Neural crest cell (in vitro differentiated cells): ENCODE measurements at regions not wholly inside any gene's neighbourhood (a gene's known extent, or its start where the extent isn't known, plus 50 kb on each side); places are given as distances from the start of the nearest gene placed in this dataset.
"Not testable (repeated sequence)": the region's sequence is repeated elsewhere in the genome, so short reads cannot be mapped to it uniquely, and the experiment has no call there.

ENCODE experiments used
- DNase-seq: peaks from one replicate; pipeline ENCODE4 v3.0.0; 2021; ENCODE audit warnings: low read depth, mixed read lengths, low spot score
- H3K27ac Mint-ChIP-seq: one replicate; pipeline ENCODE4 v1.8.0; 2021; ENCODE audit warnings: mild to moderate bottlenecking, mixed read lengths; ENCODE audit not compliant: unreplicated experiment
- H3K27me3 Mint-ChIP-seq: 2 replicates; pipeline ENCODE4 v1.8.0; 2021; ENCODE audit warnings: low read depth, mild to moderate bottlenecking, mixed read lengths
- H3K36me3 Mint-ChIP-seq: 2 replicates; pipeline ENCODE4 v1.8.0; 2021; ENCODE audit warnings: low read depth, mild to moderate bottlenecking, mixed read lengths
- H3K4me1 Mint-ChIP-seq: 2 replicates; pipeline ENCODE4 v1.8.0; 2021; ENCODE audit warnings: mixed read lengths
- H3K4me3 Mint-ChIP-seq: one replicate; pipeline ENCODE4 v1.8.0; 2021; ENCODE audit warnings: mild to moderate bottlenecking, mixed read lengths
- H3K9me3 Mint-ChIP-seq: 2 replicates; pipeline ENCODE4 v1.8.0; 2021; ENCODE audit warnings: mixed read lengths
- CTCF ChIP-seq: fragments of 200-600 bp; sonication (generic); conservative IDR thresholded peaks from 2 replicates; pipeline ENCODE4 v1.5.0; 2021; ENCODE audit warnings: antibody characterized with exemption, mild to moderate bottlenecking

GRCh38 chr9:134530724-134531123 lies 110.9 kb upstream of the COL5A1 start:
- Mint-ChIP-seq H3K27ac (no peak overlapping the region), H3K4me3 (no peak overlapping the region), H3K36me3 (peaks cover 3% of the 10 kb centered on the region), H3K4me1 (peaks cover 8% of the 10 kb centered on the region), H3K9me3 (peaks cover 24% of the 10 kb centered on the region), H3K27me3 (no peaks in the 10 kb centered on the region)
- no peak for DNase-seq
- no peak for TF ChIP-seq CTCF

- peaks cover 9% of the 10 kb centered on the region for H3K4me1 Mint-ChIP-seq
- no peaks in the 10 kb centered on the region for H3K27me3 Mint-ChIP-seq
- DNase-seq: no peak
- peaks cover 3% of the 10 kb centered on the region for H3K36me3 Mint-ChIP-seq
- H3K9me3 Mint-ChIP-seq: peaks cover 24% of the 10 kb centered on the region
- H3K4me3 Mint-ChIP-seq: no peak overlapping the region
- TF ChIP-seq CTCF: no peak
- no peak overlapping the region for H3K27ac Mint-ChIP-seq
These were observed 110.2 kb upstream of the COL5A1 start for GRCh38 chr9:134531220-134531970.

GRCh38 chr9:134532084-134532483 lies 109.5 kb upstream of the COL5A1 start:
- TF ChIP-seq CTCF: no peak
- no peak for DNase-seq
- Mint-ChIP-seq H3K4me3 (no peak overlapping the region), H3K9me3 (peaks cover 24% of the 10 kb centered on the region), H3K27me3 (no peaks in the 10 kb centered on the region), H3K36me3 (peaks cover 3% of the 10 kb centered on the region), H3K27ac (no peak overlapping the region), H3K4me1 (peaks cover 13% of the 10 kb centered on the region)

GRCh38 chr9:134532661-134533060 lies 108.9 kb upstream of the COL5A1 start:
- not testable (repeated sequence) for H3K36me3 Mint-ChIP-seq, DNase-seq, H3K4me3 Mint-ChIP-seq, H3K27ac Mint-ChIP-seq, H3K27me3 Mint-ChIP-seq
- Mint-ChIP-seq H3K9me3 (peaks cover 24% of the 10 kb centered on the region), H3K4me1 (peaks cover 15% of the 10 kb centered on the region)

GRCh38 chr9:134533850-134534588 lies 107.6 kb upstream of the COL5A1 start:
- no peak for DNase-seq
- peak overlapping the region; percentile 92 for H3K27ac Mint-ChIP-seq
- H3K9me3 Mint-ChIP-seq: peaks cover 17% of the 10 kb centered on the region
- H3K27me3 Mint-ChIP-seq: no peaks in the 10 kb centered on the region
- H3K4me1 Mint-ChIP-seq: peaks cover 24% of the 10 kb centered on the region
- H3K4me3 Mint-ChIP-seq: peak overlapping the region; percentile 49
- no peak for TF ChIP-seq CTCF
- H3K36me3 Mint-ChIP-seq: peaks cover 3% of the 10 kb centered on the region

- Mint-ChIP-seq H3K4me1 (peaks cover 28% of the 10 kb centered on the region), H3K9me3 (peaks cover 16% of the 10 kb centered on the region), H3K4me3 (no peak overlapping the region), H3K36me3 (peaks cover 3% of the 10 kb centered on the region), H3K27ac (no peak overlapping the region), H3K27me3 (no peaks in the 10 kb centered on the region)
- no peak for TF ChIP-seq CTCF
- DNase-seq: no peak
These were observed 106.9 kb upstream of the COL5A1 start for GRCh38 chr9:134534661-134535080.
